Endothelial cell of umbilical vein (primary cell): ENCODE measurements at regions not wholly inside any gene's neighbourhood (a gene's known extent, or its start where the extent isn't known, plus 50 kb on each side); places are given as distances from the start of the nearest gene placed in this dataset.

Experiments
- BruUV-seq: library from RNA; stranded (reverse); fragments of 400-500 nt; replicated peaks from 2 replicates; lab custom pipeline; 2021; lab: Mats Ljungman, UMichigan
- CTCF ChIA-PET: fragments of 300-600, 350-600 bp; sonication (Branson Sonifier 250); formaldehyde crosslinking; loops from one replicate; lab custom pipeline; 2021; ENCODE audit warnings: antibody characterized with exemption, inconsistent platforms; lab: Charles Lee
- POLR2A ChIA-PET: fragments of 300-600, 350-600 bp; sonication (Branson Sonifier 250); formaldehyde crosslinking; loops from one replicate; lab custom pipeline; 2021; ENCODE audit warnings: antibody characterized with exemption, inconsistent platforms; lab: Charles Lee
- DNase-seq: peaks from one replicate; pipeline ENCODE4 v3.0.0-alpha.2; 2011; ENCODE audit warnings: low read depth, low spot score
- FAIRE-seq: peaks from 2 replicates; lab custom pipeline; 2011; peaks lifted over from hg19 to GRCh38; lab: Jason Lieb, UNC
- H2AFZ ChIP-seq: 2 replicates; pipeline ENCODE4 v1.6.0; 2012; ENCODE audit warnings: low read depth, low read length, control low read depth, inconsistent platforms
- H3K27ac ChIP-seq: 2 replicates; pipeline ENCODE4 v1.5.1; 2011; ENCODE audit warnings: low read depth, mild to moderate bottlenecking, control low read depth, low read length, moderate library complexity; ENCODE audit not compliant: insufficient read depth
- H3K27me3 ChIP-seq, 2 experiments: 2 replicates each; pipeline versions ENCODE4 v1.6.0 to v1.6.1; 2011; ENCODE audit warnings: low read length in 2 of 2, mixed read lengths in 1 of 2; ENCODE audit not compliant: control insufficient read depth in 2 of 2, insufficient read depth in 2 of 2
- H3K36me3 ChIP-seq, 2 experiments: 2 replicates in 1 of 2; 3 replicates in 1 of 2; pipeline ENCODE4 v1.5.1; 2011; ENCODE audit warnings: low read length in 2 of 2, mild to moderate bottlenecking in 1 of 2, moderate library complexity in 1 of 2; ENCODE audit not compliant: control insufficient read depth in 2 of 2, insufficient read depth in 2 of 2; ENCODE audit errors: extremely low read depth in 1 of 2
- H3K4me1 ChIP-seq: 3 replicates; pipeline ENCODE4 v1.5.1; 2011; ENCODE audit warnings: mild to moderate bottlenecking, low read length; ENCODE audit not compliant: control insufficient read depth, insufficient read depth; ENCODE audit errors: extremely low read depth
- H3K4me2 ChIP-seq: 2 replicates; pipeline ENCODE4 v1.6.1; 2011; ENCODE audit warnings: low read length, control low read depth, mixed read lengths; ENCODE audit not compliant: insufficient read depth
- H3K4me3 ChIP-seq, 3 experiments: fragments of 200-600 bp in 1 of 3; sonication (generic), shearing (Covaris generic) in 1 of 3; replicated peaks in 1 of 3; 2 replicates each; pipeline ENCODE4 v1.5.1; 2011 to 2016; ENCODE audit warnings: control low read depth in 3 of 3, low read length in 3 of 3, mild to moderate bottlenecking in 2 of 3, inconsistent platforms in 1 of 3, low read depth in 1 of 3, moderate library complexity in 1 of 3; ENCODE audit not compliant: insufficient read depth in 1 of 3
- H3K79me2 ChIP-seq: 2 replicates; pipeline ENCODE4 v1.6.0; 2012; ENCODE audit warnings: low read length, inconsistent platforms; ENCODE audit not compliant: control insufficient read depth, insufficient read depth
- H3K9ac ChIP-seq: replicated peaks from 2 replicates; pipeline ENCODE3; 2011; ENCODE audit warnings: low read length, control low read depth; ENCODE audit not compliant: insufficient read depth; ENCODE audit errors: extremely low read depth
- H3K9me1 ChIP-seq: replicated peaks from 3 replicates; pipeline ENCODE4 v1.6.0; 2011; ENCODE audit warnings: mild to moderate bottlenecking, low read length; ENCODE audit not compliant: control insufficient read depth, insufficient read depth; ENCODE audit errors: extremely low read depth
- H3K9me3 ChIP-seq: replicated peaks from 2 replicates; pipeline ENCODE4 v1.5.1; 2012; ENCODE audit warnings: low read length, inconsistent platforms; ENCODE audit not compliant: control insufficient read depth, insufficient read depth
- H4K20me1 ChIP-seq: replicated peaks from 2 replicates; pipeline ENCODE3; 2011; ENCODE audit warnings: mild to moderate bottlenecking, low read length; ENCODE audit not compliant: control insufficient read depth, insufficient read depth; ENCODE audit errors: extremely low read depth
- EZH2 ChIP-seq: IDR thresholded peaks from 2 replicates; pipeline ENCODE4 v1.6.1; 2012; ENCODE audit warnings: borderline replicate concordance, low read depth, mild to moderate bottlenecking, moderate library complexity, low read length, inconsistent platforms; ENCODE audit not compliant: severe bottlenecking
- FOS ChIP-seq: IDR thresholded peaks from 2 replicates; pipeline ENCODE4 v1.6.1; 2011; ENCODE audit warnings: mild to moderate bottlenecking, low read length, moderate library complexity, borderline replicate concordance; ENCODE audit not compliant: insufficient read depth
- GATA2 ChIP-seq: IDR thresholded peaks from 2 replicates; pipeline ENCODE4 v1.7.0; 2011; ENCODE audit warnings: low read depth, mild to moderate bottlenecking, moderate library complexity, mixed read lengths, low read length; ENCODE audit not compliant: insufficient read length, insufficient read depth
- JUN ChIP-seq: IDR thresholded peaks from 2 replicates; pipeline ENCODE4 v1.6.1; 2011; ENCODE audit warnings: borderline replicate concordance, low read depth; ENCODE audit not compliant: insufficient read length, insufficient read depth
- MAX ChIP-seq: IDR thresholded peaks from 2 replicates; pipeline ENCODE4 v1.6.1; 2011; ENCODE audit not compliant: insufficient read depth, insufficient read length
- MYC ChIP-seq: IDR thresholded peaks from one replicate; pipeline ENCODE4 v1.6.1; 2011; ENCODE audit warnings: mild to moderate bottlenecking, low read depth, low read length
- POLR2A ChIP-seq: IDR thresholded peaks from 2 replicates; pipeline ENCODE4 v1.6.1; 2012; ENCODE audit warnings: low read depth, mild to moderate bottlenecking, control low read depth, low read length
- POLR2AphosphoS5 ChIP-seq: IDR thresholded peaks from 2 replicates; pipeline ENCODE4 v1.6.1; 2012; ENCODE audit warnings: low read depth, mild to moderate bottlenecking, control low read depth, low read length, moderate library complexity; ENCODE audit not compliant: insufficient read depth
- dilution Hi-C: fragments of 300-500 bp; cut with MboI; formaldehyde crosslinking; loops from one replicate; pipeline ENCODE4 v1.15.0; 2019; ENCODE audit warnings: low sequenced_read_pairs; ENCODE audit not compliant: extremely low pct_ligation_motif_present
- intact Hi-C: fragments of 100-400 bp; cut with micrococcal nuclease; formaldehyde crosslinking; loops from one replicate; pipeline ENCODE4 v1.10.0; 2022
- TF ChIP-seq, protein P1 (sequence below), 2 donors: IDR thresholded peaks; 1 replicate in 1 of 2; 2 replicates in 1 of 2; pipeline ENCODE4 v1.5.1; 2011; ENCODE audit warnings: low read length in 2 of 2, mild to moderate bottlenecking in 2 of 2, moderate library complexity in 2 of 2, control low read depth in 1 of 2, inconsistent platforms in 1 of 2, low read depth in 1 of 2; ENCODE audit not compliant: insufficient read depth in 1 of 2; ENCODE audit errors: extremely low read depth in 1 of 2

- POLR2A ChIA-PET = no interaction called here
- H3K27ac ChIP-seq = no peak overlapping the region
- DNase-seq = no peak
- H3K79me2 ChIP-seq = no peaks in the 10 kb centered on the region
- TF ChIP-seq MAX = no peak
- TF ChIP-seq MYC = no peak
- no peak for TF ChIP-seq GATA2
- no peak for TF ChIP-seq POLR2A
- TF ChIP-seq POLR2AphosphoS5 = no peak
- no peak for TF ChIP-seq FOS
- TF ChIP-seq JUN = no peak
- TF ChIP-seq, protein P1, sequence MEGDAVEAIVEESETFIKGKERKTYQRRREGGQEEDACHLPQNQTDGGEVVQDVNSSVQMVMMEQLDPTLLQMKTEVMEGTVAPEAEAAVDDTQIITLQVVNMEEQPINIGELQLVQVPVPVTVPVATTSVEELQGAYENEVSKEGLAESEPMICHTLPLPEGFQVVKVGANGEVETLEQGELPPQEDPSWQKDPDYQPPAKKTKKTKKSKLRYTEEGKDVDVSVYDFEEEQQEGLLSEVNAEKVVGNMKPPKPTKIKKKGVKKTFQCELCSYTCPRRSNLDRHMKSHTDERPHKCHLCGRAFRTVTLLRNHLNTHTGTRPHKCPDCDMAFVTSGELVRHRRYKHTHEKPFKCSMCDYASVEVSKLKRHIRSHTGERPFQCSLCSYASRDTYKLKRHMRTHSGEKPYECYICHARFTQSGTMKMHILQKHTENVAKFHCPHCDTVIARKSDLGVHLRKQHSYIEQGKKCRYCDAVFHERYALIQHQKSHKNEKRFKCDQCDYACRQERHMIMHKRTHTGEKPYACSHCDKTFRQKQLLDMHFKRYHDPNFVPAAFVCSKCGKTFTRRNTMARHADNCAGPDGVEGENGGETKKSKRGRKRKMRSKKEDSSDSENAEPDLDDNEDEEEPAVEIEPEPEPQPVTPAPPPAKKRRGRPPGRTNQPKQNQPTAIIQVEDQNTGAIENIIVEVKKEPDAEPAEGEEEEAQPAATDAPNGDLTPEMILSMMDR (IDR thresholded peaks at IDR 0.05; ENCODE audit: extremely low read depth in 1 of 2, insufficient read depth in 1 of 2, low read depth in 1 of 2, low read length in 2 of 2) = no peak
- no peak for TF ChIP-seq EZH2
- H3K36me3 ChIP-seq = no peaks in the 10 kb centered on the region
- no peaks in the 10 kb centered on the region for H3K9me1 ChIP-seq
- no peaks in the 10 kb centered on the region for H4K20me1 ChIP-seq
- dilution Hi-C loops = no loop called here
- no peaks in the 10 kb centered on the region for H3K9me3 ChIP-seq
- no peaks in the 10 kb centered on the region for H3K27me3 ChIP-seq
- no peak overlapping the region for H3K9ac ChIP-seq
- BruUV-seq = no TSS peak
- H3K4me2 ChIP-seq = no peak overlapping the region
- no peaks in the 10 kb centered on the region for H3K4me1 ChIP-seq
- no peak overlapping the region for H2AFZ ChIP-seq
- H3K4me3 ChIP-seq = no peak overlapping the region
- intact Hi-C loops = no loop called here
- FAIRE-seq = no peak
- CTCF ChIA-PET = no interaction called here
Observed at GRCh38 chr5:43785198-43785597, 182.2 kb downstream of the NNT start.
